ENCODE measurements at regions not wholly inside any gene's neighbourhood (a gene's known extent, or its start where the extent isn't known, plus 50 kb on each side); places are given as distances from the start of the nearest gene placed in this dataset.
"Not testable (repeated sequence)": the region's sequence is repeated elsewhere in the genome, so short reads cannot be mapped to it uniquely, and the experiment has no call there.

DNA sequence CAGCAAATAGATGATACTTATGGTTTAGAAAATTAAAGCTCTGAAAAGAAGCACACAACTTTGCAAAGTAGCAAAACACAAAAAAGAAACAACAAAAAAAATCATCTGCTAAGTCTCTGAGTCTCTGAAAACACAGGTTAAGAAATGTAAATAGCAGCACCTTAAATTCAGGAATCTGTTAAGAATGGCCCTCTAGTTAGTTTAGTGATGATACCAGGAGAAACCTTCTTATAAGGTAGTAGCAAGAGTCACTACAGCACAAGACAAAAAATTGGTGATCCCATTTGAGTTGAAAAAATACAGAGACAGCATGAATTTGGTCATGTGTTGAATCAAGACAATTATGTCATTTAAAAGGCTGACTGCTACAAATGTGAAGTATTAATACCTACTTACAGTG, 308.2 kb upstream of the ADGRL3 start:
- H3K27ac ChIP-seq: no peak overlapping the region
- TF ChIP-seq, protein P1, sequence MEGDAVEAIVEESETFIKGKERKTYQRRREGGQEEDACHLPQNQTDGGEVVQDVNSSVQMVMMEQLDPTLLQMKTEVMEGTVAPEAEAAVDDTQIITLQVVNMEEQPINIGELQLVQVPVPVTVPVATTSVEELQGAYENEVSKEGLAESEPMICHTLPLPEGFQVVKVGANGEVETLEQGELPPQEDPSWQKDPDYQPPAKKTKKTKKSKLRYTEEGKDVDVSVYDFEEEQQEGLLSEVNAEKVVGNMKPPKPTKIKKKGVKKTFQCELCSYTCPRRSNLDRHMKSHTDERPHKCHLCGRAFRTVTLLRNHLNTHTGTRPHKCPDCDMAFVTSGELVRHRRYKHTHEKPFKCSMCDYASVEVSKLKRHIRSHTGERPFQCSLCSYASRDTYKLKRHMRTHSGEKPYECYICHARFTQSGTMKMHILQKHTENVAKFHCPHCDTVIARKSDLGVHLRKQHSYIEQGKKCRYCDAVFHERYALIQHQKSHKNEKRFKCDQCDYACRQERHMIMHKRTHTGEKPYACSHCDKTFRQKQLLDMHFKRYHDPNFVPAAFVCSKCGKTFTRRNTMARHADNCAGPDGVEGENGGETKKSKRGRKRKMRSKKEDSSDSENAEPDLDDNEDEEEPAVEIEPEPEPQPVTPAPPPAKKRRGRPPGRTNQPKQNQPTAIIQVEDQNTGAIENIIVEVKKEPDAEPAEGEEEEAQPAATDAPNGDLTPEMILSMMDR (conservative IDR thresholded peaks at IDR 0.05; ENCODE audit: low read depth): no peak
- ChIA-PET POLR2A (ENCODE audit: low non-redundant PET) (no interaction called here), CTCF (no interaction called here)
- no peak for DNase-seq (ENCODE audit: low spot score)

DNA sequence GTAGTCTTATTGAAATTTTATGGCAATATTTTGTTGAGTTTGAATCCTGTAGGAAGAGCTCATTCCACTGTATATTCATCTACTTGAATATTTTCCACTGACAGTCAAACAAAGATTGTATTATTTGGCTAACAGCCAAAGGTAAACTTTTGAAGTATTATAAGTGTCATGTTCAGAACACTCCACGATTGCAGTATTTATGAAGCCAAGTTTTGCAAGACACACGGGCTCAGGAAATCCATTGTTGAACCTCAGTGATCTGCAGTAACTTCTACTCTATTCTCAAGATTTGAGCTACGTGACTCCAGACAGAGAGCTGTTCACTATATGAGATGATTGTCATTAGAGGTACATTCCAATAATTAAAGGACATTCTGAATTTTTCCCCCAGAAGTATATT, 302.7 kb upstream of the ADGRL3 start:
- DNase-seq (ENCODE audit: low spot score): no peak
- TF ChIP-seq, protein P1 (conservative IDR thresholded peaks at IDR 0.05; ENCODE audit: low read depth): no peak
- CTCF ChIA-PET: no interaction called here
- no peak overlapping the region for H3K27ac ChIP-seq
- POLR2A ChIA-PET (ENCODE audit: low non-redundant PET): no interaction called here

- POLR2A ChIA-PET (ENCODE audit: low non-redundant PET): no interaction called here
- TF ChIP-seq, protein P1 (conservative IDR thresholded peaks at IDR 0.05; ENCODE audit: low read depth): no peak
- no peak overlapping the region for H3K27ac ChIP-seq
- no peak for DNase-seq (ENCODE audit: low spot score)
- CTCF ChIA-PET: no interaction called here
These were observed 295.0 kb upstream of the ADGRL3 start for GRCh38 chr4:60905162-60905561.

DNA sequence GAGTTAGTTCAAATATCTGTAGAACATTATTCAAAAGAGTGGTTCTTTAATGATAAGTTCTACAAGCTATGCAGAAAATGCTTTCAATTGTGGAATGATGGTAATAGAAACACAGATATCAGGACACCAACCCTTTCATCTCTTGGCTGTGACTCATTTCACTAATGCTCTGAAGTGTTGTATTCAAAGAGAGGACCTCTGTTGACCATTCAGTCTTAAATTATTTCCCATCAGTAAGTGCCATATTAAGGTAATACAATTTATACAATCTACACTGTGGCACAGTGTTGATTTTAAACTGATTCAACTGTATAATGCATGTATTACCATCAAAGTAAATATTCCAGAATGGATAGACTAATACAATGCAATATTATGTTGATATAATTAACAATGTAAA, 289.0 kb upstream of the ADGRL3 start:
- ChIA-PET POLR2A (ENCODE audit: low non-redundant PET) (no interaction called here), CTCF (no interaction called here)
- no peak for DNase-seq (ENCODE audit: low spot score)
- no peak overlapping the region for H3K27ac ChIP-seq
- TF ChIP-seq, protein P1 (conservative IDR thresholded peaks at IDR 0.05; ENCODE audit: low read depth): no peak

DNA sequence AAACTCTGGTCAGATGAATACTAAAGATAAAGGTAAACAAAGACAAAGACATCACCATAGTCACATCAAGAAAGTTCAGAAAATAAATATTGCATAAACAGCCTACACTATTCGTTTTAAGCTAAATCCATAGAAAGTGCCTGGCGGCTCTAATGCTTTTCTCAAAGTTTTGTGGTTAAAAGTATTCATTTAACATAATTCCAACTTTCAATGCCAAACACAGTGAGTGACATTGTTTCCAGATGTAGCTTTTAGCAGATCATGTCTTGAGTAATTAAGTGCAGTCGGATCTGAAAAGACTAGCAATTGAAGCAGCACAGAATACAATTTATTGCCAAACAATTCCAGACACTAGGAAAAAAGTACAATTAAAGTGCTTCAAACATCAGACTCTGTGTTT, 287.1 kb upstream of the ADGRL3 start:
- ChIA-PET CTCF (no interaction called here), POLR2A (ENCODE audit: low non-redundant PET) (no interaction called here)
- no peak for DNase-seq (ENCODE audit: low spot score)
- TF ChIP-seq, protein P1 (conservative IDR thresholded peaks at IDR 0.05; ENCODE audit: low read depth): no peak
- H3K27ac ChIP-seq: no peak overlapping the region

GRCh38 chr4:60913671-60914070, 286.5 kb upstream of the ADGRL3 start:
- TF ChIP-seq, protein P1 (conservative IDR thresholded peaks at IDR 0.05; ENCODE audit: low read depth): no peak
- ChIA-PET POLR2A (ENCODE audit: low non-redundant PET) (no interaction called here), CTCF (no interaction called here)
- no peak overlapping the region for H3K27ac ChIP-seq
- DNase-seq (ENCODE audit: low spot score): no peak

DNA sequence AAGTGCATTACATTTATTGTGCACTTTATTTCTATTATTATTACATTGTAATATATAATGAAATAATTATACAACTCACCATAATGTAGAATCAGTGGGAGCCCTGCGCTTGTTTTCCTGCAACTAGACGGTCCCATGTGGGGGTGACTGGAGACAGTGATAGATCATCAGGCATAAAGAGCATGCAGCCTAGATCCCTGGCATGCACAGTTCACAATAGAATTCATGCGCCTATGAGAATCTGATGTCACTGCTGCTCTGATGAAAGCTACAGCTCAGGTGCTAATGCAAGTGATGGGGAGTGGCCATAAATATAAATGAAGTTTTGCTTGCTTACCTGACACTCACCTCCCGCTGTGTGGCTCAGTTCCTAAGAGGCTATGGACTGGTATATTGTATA, 278.4 kb upstream of the ADGRL3 start:
- POLR2A ChIA-PET (ENCODE audit: low non-redundant PET); DNase-seq (ENCODE audit: low spot score); H3K27ac ChIP-seq; CTCF ChIA-PET: not testable (repeated sequence)

Data from RWPE1 (cell line).